Esophagus muscularis mucosa (tissue), 4 donors: ENCODE measurements at regions not wholly inside any gene's neighbourhood (a gene's known extent, or its start where the extent isn't known, plus 50 kb on each side); places are given as distances from the start of the nearest gene placed in this dataset.

ENCODE experiments used
- DNase-seq: peaks from one replicate; pipeline ENCODE4 v3.0.0-alpha.2; 2017; ENCODE audit errors: extremely low spot score
- H3K27ac ChIP-seq, 4 donors: fragments of 200-600 bp; sonication (generic); replicated peaks in 1 of 4; 1 replicate in 3 of 4; 2 replicates in 1 of 4; pipeline ENCODE4 v1.5.1; 2016 to 2019; ENCODE audit warnings: mild to moderate bottlenecking in 1 of 4
- H3K27me3 ChIP-seq, 4 donors: fragments of 200-600 bp; sonication (generic); one replicate each; pipeline versions ENCODE4 v1.5.1 to v1.6.0; 2016 to 2019
- H3K36me3 ChIP-seq, 4 donors: fragments of 200-600 bp; sonication (generic); one replicate each; pipeline ENCODE4 v1.5.1; 2016 to 2019
- H3K4me1 ChIP-seq, 4 donors: fragments of 200-600 bp; sonication (generic); one replicate each; pipeline ENCODE4 v1.5.1; 2016 to 2019
- H3K4me3 ChIP-seq, 4 donors: fragments of 200-600 bp; sonication (generic); 1 replicate in 2 of 4; 2 replicates in 2 of 4; pipeline ENCODE4 v1.5.1; 2016 to 2019; ENCODE audit warnings: mild to moderate bottlenecking in 4 of 4, moderate library complexity in 1 of 4
- H3K9me3 ChIP-seq, 4 donors: fragments of 200-600 bp; sonication (generic); 1 replicate in 3 of 4; 2 replicates in 1 of 4; pipeline ENCODE4 v1.5.1; 2016 to 2019
- CTCF ChIP-seq, 3 experiments: fragments of 200-600 bp in 2 of 3; fragments of 450-650 bp in 1 of 3; sonication (generic) in 2 of 3; IDR thresholded peaks; one replicate each; pipeline ENCODE4 v1.5.1; 2017 to 2019; ENCODE audit warnings: antibody characterized with exemption in 3 of 3, mild to moderate bottlenecking in 2 of 3, moderate library complexity in 1 of 3
- EP300 ChIP-seq: sonication (generic); formaldehyde crosslinking; IDR thresholded peaks from one replicate; pipeline ENCODE4 v1.6.1; 2017; ENCODE audit warnings: antibody characterized with exemption
- POLR2A ChIP-seq: fragments of 450-650 bp; IDR thresholded peaks from one replicate; pipeline ENCODE4 v1.6.1; 2017; ENCODE audit warnings: antibody characterized with exemption, moderate library complexity, mild to moderate bottlenecking, low read depth
- POLR2AphosphoS5 ChIP-seq, 2 donors: sonication (generic); formaldehyde crosslinking; IDR thresholded peaks; one replicate each; pipeline ENCODE4 v1.6.1; 2017; ENCODE audit warnings: antibody characterized with exemption in 2 of 2
- WGBS: methylation state at CpG from one replicate; pipeline ENCODE4 v1.1.5; 2018; 5-methylcytosine and 5-hydroxymethylcytosine counted together
- intact Hi-C: fragments of 100-400 bp; cut with DNase I; formaldehyde crosslinking; loops from one replicate; pipeline ENCODE4 v1.15.1; 2023

- H3K27me3 ChIP-seq, result peaks cover 0 to 10% (median 0%) of the 10 kb centered on the region in 4 donors
- H3K4me1 ChIP-seq, result peaks cover 0 to 13% (median 9%) of the 10 kb centered on the region in 4 donors
- no peaks in the 10 kb centered on the region for H3K9me3 ChIP-seq
- no peak for DNase-seq
- TF ChIP-seq POLR2A (no peak), POLR2AphosphoS5 (IDR thresholded peaks at IDR 0.05) (no peak), EP300 (no peak)
- WGBS, result 71% methylated on average over 20 of the region's 21 CpGs
- H3K27ac ChIP-seq, result no peak overlapping the region
- no peaks in the 10 kb centered on the region for H3K36me3 ChIP-seq
- intact Hi-C loops, result no loop called here
- no peak overlapping the region for H3K4me3 ChIP-seq
Measured at GRCh38 chr21:41598561-41599431, 90.8 kb upstream of the TMPRSS2 start.

DNA sequence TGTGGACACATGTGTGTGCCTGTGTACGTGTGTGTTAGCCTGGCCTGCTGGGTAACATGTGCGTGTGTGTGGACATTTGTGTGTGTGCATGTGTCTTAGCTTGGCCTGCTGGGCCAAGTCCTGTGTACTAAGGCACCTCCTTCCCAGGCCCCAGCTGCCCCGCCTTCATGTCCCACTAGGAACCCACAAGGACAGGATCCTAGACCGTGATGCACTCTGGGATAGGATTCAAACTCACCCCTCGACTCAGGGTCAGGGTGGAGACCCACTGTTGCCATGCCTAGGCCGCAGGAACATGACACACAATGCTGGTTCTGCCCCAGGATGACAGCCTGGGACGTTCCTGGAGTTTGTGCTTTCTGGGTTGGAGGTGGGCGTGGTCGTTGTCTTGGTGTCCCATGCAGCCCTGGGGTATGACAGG lies 89.9 kb upstream of the TMPRSS2 start:
- H3K36me3 ChIP-seq, result no peaks in the 10 kb centered on the region
- no peak overlapping the region for H3K4me3 ChIP-seq
- H3K4me1 ChIP-seq, result peaks cover 0 to 13% (median 9%) of the 10 kb centered on the region in 4 donors
- intact Hi-C loops, result no loop called here
- 96% methylated on average over 9 of the region's 9 CpGs for WGBS
- H3K27me3 ChIP-seq, result peaks cover 0 to 19% (median 0%) of the 10 kb centered on the region in 4 donors
- no peak for TF ChIP-seq CTCF (IDR thresholded peaks at IDR 0.05)
- TF ChIP-seq POLR2A, result no peak
- no peak for TF ChIP-seq POLR2AphosphoS5 (IDR thresholded peaks at IDR 0.05)
- TF ChIP-seq EP300, result no peak
- H3K9me3 ChIP-seq, result no peaks in the 10 kb centered on the region
- no peak for DNase-seq
- no peak overlapping the region for H3K27ac ChIP-seq

DNA sequence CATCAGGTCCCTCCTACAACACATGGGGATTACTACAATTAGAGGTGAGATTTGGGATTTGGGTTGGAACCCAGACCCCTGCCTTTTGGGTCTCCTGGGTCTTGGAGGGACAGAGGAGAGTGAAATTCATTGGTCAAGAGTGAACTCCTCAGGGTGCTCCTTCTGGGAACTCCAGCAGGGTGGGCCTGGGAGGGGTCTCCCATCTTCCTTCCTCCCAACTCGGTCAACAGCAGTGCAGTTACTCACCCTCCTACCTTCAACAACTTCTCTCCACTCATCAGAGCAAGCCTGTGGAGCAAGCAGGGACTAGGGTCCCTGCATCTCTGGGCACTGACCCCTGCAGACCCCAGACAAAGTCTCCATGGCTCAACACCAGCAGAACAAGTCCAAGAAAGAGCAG lies 89.3 kb upstream of the TMPRSS2 start:
- H3K9me3 ChIP-seq, result no peaks in the 10 kb centered on the region
- H3K4me1 ChIP-seq, result peaks cover 0 to 13% (median 9%) of the 10 kb centered on the region in 4 donors
- no peak overlapping the region for H3K4me3 ChIP-seq
- peaks cover 0 to 25% (median 0%) of the 10 kb centered on the region in 4 donors for H3K27me3 ChIP-seq
- TF ChIP-seq EP300, result no peak
- TF ChIP-seq CTCF (IDR thresholded peaks at IDR 0.05), result no peak
- no peak for TF ChIP-seq POLR2A
- TF ChIP-seq POLR2AphosphoS5 (IDR thresholded peaks at IDR 0.05), result no peak
- DNase-seq, result no peak
- 100% methylated on average over 1 of the region's 1 CpG for WGBS
- intact Hi-C loops, result no loop called here
- H3K27ac ChIP-seq, result no peak overlapping the region
- H3K36me3 ChIP-seq, result no peaks in the 10 kb centered on the region

DNA sequence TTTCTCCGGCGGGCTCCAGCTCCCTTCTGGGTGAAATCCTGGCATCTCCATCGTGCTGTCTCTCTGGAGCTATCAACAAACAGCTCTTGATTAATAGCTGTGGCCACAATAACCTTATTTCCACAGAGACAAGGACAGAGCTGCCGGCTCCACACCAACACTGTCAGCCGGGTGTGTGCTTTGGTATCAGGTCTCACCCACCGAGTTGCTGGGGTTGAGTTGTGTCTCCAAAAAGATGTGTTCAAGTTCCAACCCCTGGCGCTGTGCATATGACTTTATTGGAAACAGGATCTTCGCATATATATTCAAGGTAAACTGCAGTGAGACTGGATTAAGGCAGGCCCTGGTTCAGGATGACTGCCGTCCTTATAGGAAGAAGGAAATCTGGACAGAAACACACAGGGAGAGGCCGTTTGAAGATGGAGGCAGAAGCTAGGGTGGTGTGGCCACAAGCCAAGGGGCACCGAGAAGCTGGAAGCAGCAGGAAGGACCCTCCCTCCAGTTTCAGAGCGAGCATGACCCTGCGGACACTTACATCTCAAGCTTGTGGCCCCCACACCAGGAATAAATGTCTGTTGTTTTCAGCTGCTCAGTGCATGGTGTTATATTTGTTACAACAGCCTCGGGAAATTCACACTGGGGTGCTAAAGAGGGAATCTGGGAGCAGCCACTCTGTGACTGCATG lies 88.4 kb upstream of the TMPRSS2 start:
- TF ChIP-seq POLR2A, result no peak
- no peak for TF ChIP-seq CTCF (IDR thresholded peaks at IDR 0.05)
- TF ChIP-seq POLR2AphosphoS5 (IDR thresholded peaks at IDR 0.05), result no peak
- no peak for TF ChIP-seq EP300
- H3K36me3 ChIP-seq, result no peaks in the 10 kb centered on the region
- H3K27ac ChIP-seq, result no peak overlapping the region
- no peaks in the 10 kb centered on the region for H3K9me3 ChIP-seq
- peaks cover 0 to 29% (median 0%) of the 10 kb centered on the region in 4 donors for H3K27me3 ChIP-seq
- peaks cover 0 to 4% (median 3%) of the 10 kb centered on the region in 4 donors for H3K4me1 ChIP-seq
- no peak overlapping the region for H3K4me3 ChIP-seq
- 88% methylated on average over 14 of the region's 14 CpGs for WGBS
- no peak for DNase-seq
- intact Hi-C loops, result no loop called here

GRCh38 chr21:41594268-41594667 lies 86.3 kb upstream of the TMPRSS2 start:
- DNase-seq, result peak; percentile 31
- Histone ChIP-seq H3K27me3 (peaks cover 0 to 33% (median 0%) of the 10 kb centered on the region in 4 donors), H3K9me3 (no peaks in the 10 kb centered on the region), H3K4me3 (no peak overlapping the region), H3K4me1 (no peaks in the 10 kb centered on the region), H3K27ac (no peak overlapping the region), H3K36me3 (no peaks in the 10 kb centered on the region)
- 61% methylated on average over 5 of the region's 5 CpGs for WGBS
- intact Hi-C loops, result no loop called here
- TF ChIP-seq EP300 (no peak), POLR2AphosphoS5 (IDR thresholded peaks at IDR 0.05) (no peak), CTCF (IDR thresholded peaks at IDR 0.05) (no peak), POLR2A (no peak)
